ENCODE measurements at regions not wholly inside any gene's neighbourhood (a gene's known extent, or its start where the extent isn't known, plus 50 kb on each side); places are given as distances from the start of the nearest gene placed in this dataset.

- Histone ChIP-seq H3K9me3 (ENCODE audit: low read depth) (peaks cover 3% of the 10 kb centered on the region), H2AFZ (replicated peaks) (no peak overlapping the region), H3K36me3 (no peaks in the 10 kb centered on the region), H3K4me1 (no peaks in the 10 kb centered on the region), H3K4me3 (no peak overlapping the region), H3F3A (ENCODE audit: low read depth) (no peaks in the 10 kb centered on the region), H3K9ac (no peak overlapping the region), H3K27ac (no peak overlapping the region), H3K79me2 (ENCODE audit: low read depth) (no peaks in the 10 kb centered on the region), H4K20me1 (ENCODE audit: low read depth) (no peaks in the 10 kb centered on the region), H3K4me2 (no peak overlapping the region), H3K27me3 (no peaks in the 10 kb centered on the region)
- H3K4me3 Mint-ChIP-seq: no peak overlapping the region
- H3K9me3 Mint-ChIP-seq: peaks cover 14% of the 10 kb centered on the region
- H3K36me3 Mint-ChIP-seq: no peaks in the 10 kb centered on the region
- TF ChIP-seq EZH2 (IDR thresholded peaks at IDR 0.05) (no peak), EZH2phosphoT487 (IDR thresholded peaks at IDR 0.05) (no peak)
- DNase-seq (ENCODE audit: low spot score): no peak
- no peaks in the 10 kb centered on the region for H3K4me1 Mint-ChIP-seq
- H3K27ac Mint-ChIP-seq: no peak overlapping the region
- peaks cover 10% of the 10 kb centered on the region for H3K27me3 Mint-ChIP-seq (ENCODE audit: insufficient read depth, low read depth)
Observed at GRCh38 chr2:129895526-129896082, 83.9 kb upstream of the RAB6C start.

- Histone ChIP-seq H3K4me3 (no peak overlapping the region), H3K27ac (no peak overlapping the region), H3K36me3 (no peaks in the 10 kb centered on the region), H2AFZ (replicated peaks) (no peak overlapping the region), H3K27me3 (no peaks in the 10 kb centered on the region), H4K20me1 (ENCODE audit: low read depth) (no peaks in the 10 kb centered on the region), H3K9me3 (ENCODE audit: low read depth) (peaks cover 3% of the 10 kb centered on the region), H3K9ac (no peak overlapping the region), H3F3A (ENCODE audit: low read depth) (no peaks in the 10 kb centered on the region), H3K4me2 (no peak overlapping the region), H3K79me2 (ENCODE audit: low read depth) (no peaks in the 10 kb centered on the region), H3K4me1 (no peaks in the 10 kb centered on the region)
- H3K36me3 Mint-ChIP-seq: no peaks in the 10 kb centered on the region
- DNase-seq (ENCODE audit: low spot score): no peak
- no peak for TF ChIP-seq EZH2 (IDR thresholded peaks at IDR 0.05)
- no peak for TF ChIP-seq CTCF (IDR thresholded peaks at IDR 0.05)
- no peak for TF ChIP-seq EZH2phosphoT487 (IDR thresholded peaks at IDR 0.05)
- H3K4me1 Mint-ChIP-seq: no peaks in the 10 kb centered on the region
- H3K9me3 Mint-ChIP-seq: peaks cover 14% of the 10 kb centered on the region
- peaks cover 10% of the 10 kb centered on the region for H3K27me3 Mint-ChIP-seq (ENCODE audit: insufficient read depth, low read depth)
- H3K27ac Mint-ChIP-seq: no peak overlapping the region
- H3K4me3 Mint-ChIP-seq: no peak overlapping the region
Observed at GRCh38 chr2:129896226-129897100, 83.0 kb upstream of the RAB6C start.

- Histone ChIP-seq H3K79me2 (ENCODE audit: low read depth) (no peaks in the 10 kb centered on the region), H3K4me3 (no peak overlapping the region), H2AFZ (replicated peaks) (no peak overlapping the region), H3K4me2 (no peak overlapping the region), H3K9me3 (ENCODE audit: low read depth) (peaks cover 3% of the 10 kb centered on the region), H3K4me1 (no peaks in the 10 kb centered on the region), H3K9ac (no peak overlapping the region), H3K36me3 (no peaks in the 10 kb centered on the region), H3K27ac (no peak overlapping the region), H3K27me3 (no peaks in the 10 kb centered on the region), H3F3A (ENCODE audit: low read depth) (no peaks in the 10 kb centered on the region), H4K20me1 (ENCODE audit: low read depth) (no peaks in the 10 kb centered on the region)
- H3K4me3 Mint-ChIP-seq: no peak overlapping the region
- H3K36me3 Mint-ChIP-seq: no peaks in the 10 kb centered on the region
- TF ChIP-seq CTCF (IDR thresholded peaks at IDR 0.05) (no peak), EZH2phosphoT487 (IDR thresholded peaks at IDR 0.05) (no peak), EZH2 (IDR thresholded peaks at IDR 0.05) (no peak)
- no peaks in the 10 kb centered on the region for H3K4me1 Mint-ChIP-seq
- H3K27me3 Mint-ChIP-seq (ENCODE audit: insufficient read depth, low read depth): peaks cover 10% of the 10 kb centered on the region
- no peak overlapping the region for H3K27ac Mint-ChIP-seq
- no peak for DNase-seq (ENCODE audit: low spot score)
- peaks cover 14% of the 10 kb centered on the region for H3K9me3 Mint-ChIP-seq
Observed at GRCh38 chr2:129901754-129902415, 77.6 kb upstream of the RAB6C start.

All from neural progenitor cell (in vitro differentiated cells).